OCI-LY3 (cell line): ENCODE measurements at regions not wholly inside any gene's neighbourhood (a gene's known extent, or its start where the extent isn't known, plus 50 kb on each side); places are given as distances from the start of the nearest gene placed in this dataset.

ENCODE experiments used
- H2AFZ ChIP-seq: fragments of 200-600, 300-600 bp; shearing (Covaris generic); 2 replicates; pipeline ENCODE4 v1.6.0; 2014; ENCODE audit warnings: antibody characterized with exemption, low read depth, low read length
- H3K27ac ChIP-seq: fragments of 200-600, 300-600 bp; sonication (generic); 2 replicates; pipeline ENCODE4 v1.5.1; 2014; ENCODE audit warnings: mild to moderate bottlenecking, low read length, moderate library complexity, mixed read lengths
- H3K27me3 ChIP-seq: fragments of 200-600, 300-600 bp; sonication (generic); 2 replicates; pipeline ENCODE4 v1.6.1; 2014; ENCODE audit warnings: low read depth, low read length, mixed read lengths
- H3K36me3 ChIP-seq: fragments of 200-600, 300-600 bp; sonication (generic); replicated peaks from 2 replicates; pipeline ENCODE3; 2014; ENCODE audit warnings: low read depth, low read length, mixed read lengths
- H3K4me1 ChIP-seq: fragments of 300-600, 200-600 bp; sonication (generic); 2 replicates; pipeline ENCODE4 v1.6.1; 2014; ENCODE audit warnings: low read length, mixed read lengths
- H3K4me2 ChIP-seq: fragments of 200-600, 300-600 bp; sonication (generic); 2 replicates; pipeline ENCODE4 v1.6.1; 2014; ENCODE audit warnings: low read length, mixed read lengths
- H3K4me3 ChIP-seq: fragments of 300-600, 200-600 bp; sonication (generic); 2 replicates; pipeline ENCODE4 v1.5.1; 2014; ENCODE audit warnings: antibody characterized with exemption, mild to moderate bottlenecking, low read length, moderate library complexity
- H3K79me2 ChIP-seq: fragments of 300-600, 200-600 bp; shearing (Covaris generic); 2 replicates; pipeline ENCODE4 v1.6.1; 2014; ENCODE audit warnings: mild to moderate bottlenecking, low read length, mixed read lengths
- H3K9ac ChIP-seq: fragments of 300-600, 200-600 bp; shearing (Covaris generic); 2 replicates; pipeline ENCODE4 v1.6.0; 2014; ENCODE audit warnings: mild to moderate bottlenecking, low read length, moderate library complexity
- H3K9me3 ChIP-seq: fragments of 200-600, 300-600 bp; shearing (Covaris generic); 2 replicates; pipeline ENCODE4 v1.6.1; 2014; ENCODE audit warnings: low read length, mixed read lengths; ENCODE audit not compliant: insufficient read depth
- H4K20me1 ChIP-seq: fragments of 200-600, 300-600 bp; sonication (generic); 2 replicates; pipeline ENCODE4 v1.6.1; 2016; ENCODE audit warnings: low read length, mixed read lengths; ENCODE audit not compliant: insufficient read depth
- EZH2phosphoT487 ChIP-seq: fragments of 200-600 bp; shearing (Covaris generic); IDR thresholded peaks from 2 replicates; pipeline ENCODE4 v1.6.1; 2018; ENCODE audit warnings: antibody characterized with exemption, mixed run types, low read depth
- TF ChIP-seq, protein P1 (sequence below): fragments of 200-600, 300-600 bp; sonication (generic); IDR thresholded peaks from 2 replicates; pipeline ENCODE4 v1.5.1; 2014; ENCODE audit warnings: antibody characterized with exemption, low read length, low read depth

DNA sequence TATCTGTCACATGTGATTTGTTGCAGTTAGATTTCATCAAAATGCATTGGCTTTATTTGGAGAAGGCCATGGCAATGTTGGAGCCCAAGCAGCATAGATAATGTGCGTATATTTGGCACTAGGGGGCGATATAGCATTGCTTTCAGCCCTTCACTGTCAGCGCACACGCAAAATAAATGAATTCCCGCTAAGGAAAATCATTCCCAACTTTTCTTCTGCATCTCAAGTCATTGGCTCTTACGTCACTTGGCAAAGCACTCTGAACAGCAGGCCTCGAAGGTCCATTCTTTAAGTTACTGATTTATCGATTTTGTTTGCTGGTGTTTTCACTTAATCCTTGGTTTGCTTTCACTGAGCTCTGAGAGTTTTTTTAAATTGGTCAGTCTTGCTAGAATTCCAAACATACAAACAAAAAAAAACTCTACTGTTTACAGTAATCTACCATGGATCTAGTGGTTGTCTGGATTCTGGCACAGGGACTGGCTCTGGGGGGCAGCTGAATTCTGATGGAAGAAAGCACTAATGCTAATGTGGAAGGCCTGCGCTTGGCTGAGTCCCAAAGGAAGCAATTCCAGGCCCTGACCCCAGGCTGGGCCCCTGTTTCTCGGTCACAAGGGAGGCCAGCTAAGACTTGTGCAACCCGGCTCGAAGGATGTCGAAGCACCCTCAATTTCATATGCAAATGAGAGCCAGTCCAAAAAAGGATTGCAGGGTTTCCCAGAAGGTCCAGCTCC, 97.7 kb upstream of the IPO5 start:
- H3K36me3 ChIP-seq, result no peaks in the 10 kb centered on the region
- H3K4me3 ChIP-seq, result peak overlapping the region; percentile 70
- peak overlapping the region; percentile 91 for H3K4me2 ChIP-seq
- no peak for TF ChIP-seq EZH2phosphoT487
- TF ChIP-seq, protein P1, sequence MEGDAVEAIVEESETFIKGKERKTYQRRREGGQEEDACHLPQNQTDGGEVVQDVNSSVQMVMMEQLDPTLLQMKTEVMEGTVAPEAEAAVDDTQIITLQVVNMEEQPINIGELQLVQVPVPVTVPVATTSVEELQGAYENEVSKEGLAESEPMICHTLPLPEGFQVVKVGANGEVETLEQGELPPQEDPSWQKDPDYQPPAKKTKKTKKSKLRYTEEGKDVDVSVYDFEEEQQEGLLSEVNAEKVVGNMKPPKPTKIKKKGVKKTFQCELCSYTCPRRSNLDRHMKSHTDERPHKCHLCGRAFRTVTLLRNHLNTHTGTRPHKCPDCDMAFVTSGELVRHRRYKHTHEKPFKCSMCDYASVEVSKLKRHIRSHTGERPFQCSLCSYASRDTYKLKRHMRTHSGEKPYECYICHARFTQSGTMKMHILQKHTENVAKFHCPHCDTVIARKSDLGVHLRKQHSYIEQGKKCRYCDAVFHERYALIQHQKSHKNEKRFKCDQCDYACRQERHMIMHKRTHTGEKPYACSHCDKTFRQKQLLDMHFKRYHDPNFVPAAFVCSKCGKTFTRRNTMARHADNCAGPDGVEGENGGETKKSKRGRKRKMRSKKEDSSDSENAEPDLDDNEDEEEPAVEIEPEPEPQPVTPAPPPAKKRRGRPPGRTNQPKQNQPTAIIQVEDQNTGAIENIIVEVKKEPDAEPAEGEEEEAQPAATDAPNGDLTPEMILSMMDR, result peak; percentile 97
- H3K79me2 ChIP-seq, result no peaks in the 10 kb centered on the region
- H2AFZ ChIP-seq, result peak overlapping the region; percentile 31
- H4K20me1 ChIP-seq, result no peaks in the 10 kb centered on the region
- H3K27ac ChIP-seq, result 0 out of 2 replicates have a peak overlapping the region, but pooled peaks have one; percentile 5
- no peaks in the 10 kb centered on the region for H3K9me3 ChIP-seq
- H3K27me3 ChIP-seq, result peaks cover 54% of the 10 kb centered on the region
- peak overlapping the region; percentile 38 for H3K9ac ChIP-seq
- peaks cover 38% of the 10 kb centered on the region for H3K4me1 ChIP-seq

DNA sequence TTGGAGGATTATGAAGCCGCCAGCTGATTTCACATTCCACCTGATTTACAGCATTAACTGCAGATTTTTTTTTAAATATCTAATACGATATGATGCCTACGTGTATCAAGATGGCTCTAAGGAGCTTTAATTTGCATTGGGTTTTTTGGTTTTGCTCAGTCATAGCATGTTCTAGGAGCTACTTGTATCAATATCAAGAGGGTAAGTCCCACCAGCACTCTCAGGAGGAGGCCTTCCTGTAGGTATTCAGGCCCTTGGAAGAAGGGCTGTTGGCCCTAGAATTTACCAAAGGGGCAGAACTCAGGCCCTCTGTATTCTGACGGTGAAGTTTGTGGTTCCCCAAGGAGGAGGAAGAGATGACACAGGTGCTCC, 97.2 kb upstream of the IPO5 start:
- Histone ChIP-seq H2AFZ (peak overlapping the region; percentile 31), H3K79me2 (no peaks in the 10 kb centered on the region), H3K36me3 (no peaks in the 10 kb centered on the region), H3K4me1 (peaks cover 37% of the 10 kb centered on the region), H3K27ac (0 out of 2 replicates have a peak overlapping the region, but pooled peaks have one; percentile 5), H3K4me2 (peak overlapping the region; percentile 91), H3K9ac (peak overlapping the region; percentile 38; the same call in 1 of the 2 replicates), H4K20me1 (no peaks in the 10 kb centered on the region), H3K9me3 (no peaks in the 10 kb centered on the region), H3K4me3 (peak overlapping the region; percentile 70), H3K27me3 (peaks cover 54% of the 10 kb centered on the region)
- TF ChIP-seq, protein P1, result no peak
- TF ChIP-seq EZH2phosphoT487, result no peak

DNA sequence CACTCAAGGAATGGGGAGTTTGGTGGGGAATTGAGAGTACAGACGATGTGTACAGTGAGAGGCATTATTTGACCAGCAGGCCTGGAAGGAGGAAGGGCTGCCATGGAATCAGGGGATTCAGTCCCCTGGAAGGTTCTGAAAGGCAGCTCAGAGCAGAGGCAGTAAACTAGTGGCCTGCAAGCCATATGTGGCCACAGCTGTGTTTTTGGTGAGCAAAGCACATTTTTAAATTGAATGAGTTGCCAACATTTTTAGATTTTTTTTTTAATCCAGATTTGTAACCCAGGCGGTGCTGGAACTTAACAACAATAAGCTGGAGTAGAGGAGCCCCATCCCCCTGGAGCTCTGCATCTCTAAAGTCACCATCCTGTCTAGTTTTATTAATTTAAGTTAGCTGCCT, 95.3 kb upstream of the IPO5 start:
- H3K27ac ChIP-seq, result no peak overlapping the region

DNA sequence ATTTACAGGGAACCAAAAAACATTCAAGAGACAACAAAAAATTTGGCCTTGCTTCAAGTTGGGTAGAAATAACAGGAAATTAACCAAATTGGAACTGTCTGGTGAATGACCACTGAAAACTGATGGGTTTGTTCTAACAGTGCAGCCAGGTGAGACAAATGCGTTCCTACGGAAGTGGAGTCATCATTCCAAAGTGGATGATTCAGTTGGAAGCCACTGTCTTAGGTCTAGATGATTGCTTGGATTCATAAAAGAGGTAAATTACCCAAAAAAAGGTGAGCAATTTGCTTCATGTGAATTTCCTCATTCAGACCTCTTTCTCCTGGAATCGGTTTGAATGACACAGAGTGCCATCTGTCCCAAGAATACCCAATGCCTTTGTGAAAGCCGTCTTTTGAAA, 87.1 kb upstream of the IPO5 start:
- no peaks in the 10 kb centered on the region for H3K36me3 ChIP-seq
- peaks cover 22% of the 10 kb centered on the region for H3K27me3 ChIP-seq
- no peaks in the 10 kb centered on the region for H3K79me2 ChIP-seq
- H3K9ac ChIP-seq, result no peak overlapping the region
- no peaks in the 10 kb centered on the region for H4K20me1 ChIP-seq
- H3K4me1 ChIP-seq, result no peaks in the 10 kb centered on the region
- no peak overlapping the region for H3K4me2 ChIP-seq
- TF ChIP-seq, protein P1, result no peak
- TF ChIP-seq EZH2phosphoT487, result no peak
- no peak overlapping the region for H2AFZ ChIP-seq
- H3K9me3 ChIP-seq, result no peaks in the 10 kb centered on the region
- no peak overlapping the region for H3K4me3 ChIP-seq
- no peak overlapping the region for H3K27ac ChIP-seq

More for the DNA sequence above, 95.3 kb upstream of the IPO5 start:
- peaks cover 33% of the 10 kb centered on the region for H3K4me1 ChIP-seq
- H3K9me3 ChIP-seq, result no peaks in the 10 kb centered on the region
- no peak for TF ChIP-seq EZH2phosphoT487
- TF ChIP-seq, protein P1, result no peak
- no peak overlapping the region for H3K4me2 ChIP-seq
- no peak overlapping the region for H3K4me3 ChIP-seq
- no peaks in the 10 kb centered on the region for H3K79me2 ChIP-seq
- peaks cover 46% of the 10 kb centered on the region for H3K27me3 ChIP-seq
- no peaks in the 10 kb centered on the region for H3K36me3 ChIP-seq
- no peak overlapping the region for H3K9ac ChIP-seq
- H2AFZ ChIP-seq, result no peak overlapping the region
- no peaks in the 10 kb centered on the region for H4K20me1 ChIP-seq
